NCI-H345 treated with DMSO at 0.1 percent for 48 hours (cell line): ENCODE measurements at regions not wholly inside any gene's neighbourhood (a gene's known extent, or its start where the extent isn't known, plus 50 kb on each side); places are given as distances from the start of the nearest gene placed in this dataset.
"Not testable (repeated sequence)": the region's sequence is repeated elsewhere in the genome, so short reads cannot be mapped to it uniquely, and the experiment has no call there.

Experiments used
- DNase-seq: peaks from one replicate; lab custom pipeline; 2025; ENCODE audit not compliant: unreplicated experiment; lab: John Stamatoyannopoulos, UW

GRCh38 chr17:45554479-45554878 lies 64.0 kb upstream of the PLEKHM1 start:
- DNase-seq, result not testable (repeated sequence)

- not testable (repeated sequence) for DNase-seq
Observed at GRCh38 chr17:45558821-45559220, 68.3 kb upstream of the PLEKHM1 start.

GRCh38 chr17:45562868-45563267 lies 72.3 kb upstream of the PLEKHM1 start:
- DNase-seq, result not testable (repeated sequence)

GRCh38 chr17:45563283-45563682 lies 72.8 kb upstream of the PLEKHM1 start:
- DNase-seq, result not testable (repeated sequence)

DNA sequence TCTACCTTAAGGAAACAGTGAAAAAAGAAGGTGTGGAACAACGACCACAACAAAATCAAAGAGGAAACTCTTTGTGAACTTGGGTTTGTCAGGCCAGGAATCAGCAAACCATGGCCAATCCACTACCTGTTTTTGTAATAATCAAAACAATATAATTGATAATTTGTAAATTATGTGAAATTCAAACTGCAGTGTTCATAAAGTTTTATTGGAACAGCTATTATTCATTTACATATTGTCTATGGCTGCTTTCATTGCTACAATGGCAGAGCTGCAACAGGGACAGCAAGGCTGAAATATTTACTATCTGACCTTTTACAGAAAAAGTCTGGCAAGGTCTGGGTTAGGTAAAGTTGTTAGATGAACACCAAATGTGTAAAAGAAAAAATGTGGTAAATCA lies 77.8 kb upstream of the PLEKHM1 start:
- not testable (repeated sequence) for DNase-seq

DNA sequence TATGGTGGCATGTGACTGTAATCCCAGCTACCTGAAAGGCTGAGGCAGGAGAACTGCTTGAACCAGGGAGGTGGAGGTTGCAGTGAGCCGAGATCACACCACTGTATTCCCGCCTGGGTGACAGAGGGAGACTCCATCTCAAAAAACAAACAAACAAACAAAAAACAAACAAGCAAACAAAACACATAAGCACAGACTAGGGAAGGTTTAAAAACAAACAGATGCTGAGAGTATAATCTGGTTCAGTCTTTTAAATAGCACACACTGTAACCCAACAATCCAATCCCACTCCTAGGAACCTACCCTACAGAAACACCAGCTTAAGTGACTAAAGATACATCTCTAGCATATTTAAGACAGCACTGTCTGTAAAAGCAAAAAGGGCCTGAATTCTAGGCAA lies 82.8 kb upstream of the PLEKHM1 start:
- DNase-seq, result not testable (repeated sequence)

GRCh38 chr17:45573924-45574770 lies 83.6 kb upstream of the PLEKHM1 start:
- no peak for DNase-seq

- no peak for DNase-seq
Observed at GRCh38 chr17:45575126-45575885, 84.8 kb upstream of the PLEKHM1 start.

- DNase-seq, result not testable (repeated sequence)
Observed at GRCh38 chr17:45576527-45577307, 86.2 kb upstream of the PLEKHM1 start.

DNA sequence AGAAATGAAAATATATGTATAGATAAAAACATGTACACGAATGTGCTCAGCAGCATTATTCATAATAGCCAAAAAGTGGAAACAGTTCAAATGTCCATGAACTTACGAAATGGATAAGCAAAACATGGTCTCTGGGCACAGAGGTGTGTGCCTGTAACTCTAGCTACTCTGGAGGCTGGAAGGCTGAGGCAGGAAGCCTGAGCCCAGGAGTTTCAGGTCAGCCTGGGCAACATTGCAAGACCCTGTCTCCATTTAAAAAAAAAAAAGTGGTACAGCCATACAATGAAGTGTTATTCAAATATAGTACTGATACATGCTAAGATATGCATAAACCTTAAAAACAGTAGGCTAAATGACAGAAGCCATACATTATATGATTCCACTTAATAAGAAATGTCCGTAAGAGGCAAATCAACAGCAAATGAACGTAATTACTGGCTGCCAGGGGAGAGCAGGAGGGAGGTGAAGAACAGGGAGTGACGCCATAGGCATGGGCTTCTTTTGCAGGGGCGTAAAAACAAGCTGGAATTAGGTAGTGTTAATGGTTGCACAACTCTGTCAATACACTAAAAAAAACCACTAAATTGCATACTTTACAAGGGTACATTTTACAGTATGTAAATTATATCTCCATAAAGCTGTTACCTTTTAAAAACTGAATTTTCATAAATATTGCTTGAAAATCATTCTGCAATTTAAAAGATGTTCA lies 87.2 kb upstream of the PLEKHM1 start:
- no peak for DNase-seq

- DNase-seq, result no peak
Observed at GRCh38 chr17:45578516-45579455, 88.3 kb upstream of the PLEKHM1 start.

- DNase-seq, result no peak
Observed at GRCh38 chr17:45579529-45580495, 89.3 kb upstream of the PLEKHM1 start.

GRCh38 chr17:45580924-45581323 lies 90.4 kb upstream of the PLEKHM1 start:
- DNase-seq, result no peak

DNA sequence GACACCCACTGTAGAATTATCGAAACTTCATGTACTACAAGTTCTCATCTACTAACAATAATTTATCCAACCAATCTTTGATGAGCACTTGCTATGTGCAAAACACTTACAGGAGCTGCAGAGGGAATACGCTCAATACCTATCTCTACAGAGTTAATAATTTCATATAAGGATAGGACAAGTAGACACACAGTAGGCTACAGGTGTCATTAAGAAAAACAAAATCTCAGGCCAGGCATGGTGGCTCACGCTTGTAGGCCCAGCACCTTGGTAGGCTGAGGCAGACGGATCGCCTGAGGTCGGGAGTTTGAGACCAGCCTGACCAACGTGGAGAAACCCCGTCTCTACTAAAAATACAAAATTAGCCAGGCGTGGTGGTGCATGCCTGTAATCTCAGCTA lies 91.3 kb upstream of the PLEKHM1 start:
- no peak for DNase-seq

DNA sequence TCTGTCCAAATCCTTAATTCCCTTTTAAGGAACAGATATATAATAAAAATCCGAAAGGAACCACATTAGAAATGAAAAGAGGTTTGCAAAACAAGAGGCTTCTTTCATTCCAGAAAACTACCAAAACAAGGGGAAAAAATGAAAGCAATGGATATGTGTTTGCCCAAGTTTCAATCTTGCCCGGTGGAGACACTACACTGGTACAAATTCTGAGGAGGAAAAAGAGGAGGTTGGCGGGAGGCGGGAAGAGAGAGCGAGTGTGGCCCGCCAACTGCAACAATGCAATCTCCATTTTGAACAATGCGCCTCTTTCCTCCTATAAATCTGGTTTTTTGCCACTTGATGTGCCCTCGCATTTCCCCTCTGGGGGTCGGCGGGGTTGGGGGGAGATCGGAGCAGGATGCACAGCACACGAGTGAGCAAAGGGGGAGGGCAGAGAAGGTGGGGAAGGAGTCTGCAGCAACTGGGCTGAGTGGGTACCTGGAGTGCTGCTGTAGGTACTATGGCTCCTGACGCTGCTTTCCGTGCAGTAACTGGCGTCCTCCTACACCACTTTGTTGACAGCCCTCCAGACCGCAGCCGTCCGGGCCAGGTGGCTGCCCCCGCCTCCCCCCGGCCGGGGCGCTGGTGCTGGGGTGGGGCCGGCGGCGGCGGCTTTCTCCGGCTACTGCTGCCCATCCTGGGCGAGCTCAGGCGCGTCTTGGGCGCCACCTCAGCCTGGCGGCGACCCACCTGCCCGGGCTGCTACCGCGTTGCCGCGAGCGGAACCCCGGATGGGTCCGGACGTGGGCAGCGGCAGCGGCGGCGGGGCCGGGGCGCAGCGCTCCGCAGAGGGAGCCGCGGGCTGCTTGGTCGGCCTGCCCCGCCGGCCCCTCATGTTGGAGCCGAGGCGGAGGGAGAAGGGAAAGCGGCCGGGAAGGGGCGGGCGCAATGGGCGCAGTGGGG lies 93.8 kb upstream of the PLEKHM1 start:
- no peak for DNase-seq

DNA sequence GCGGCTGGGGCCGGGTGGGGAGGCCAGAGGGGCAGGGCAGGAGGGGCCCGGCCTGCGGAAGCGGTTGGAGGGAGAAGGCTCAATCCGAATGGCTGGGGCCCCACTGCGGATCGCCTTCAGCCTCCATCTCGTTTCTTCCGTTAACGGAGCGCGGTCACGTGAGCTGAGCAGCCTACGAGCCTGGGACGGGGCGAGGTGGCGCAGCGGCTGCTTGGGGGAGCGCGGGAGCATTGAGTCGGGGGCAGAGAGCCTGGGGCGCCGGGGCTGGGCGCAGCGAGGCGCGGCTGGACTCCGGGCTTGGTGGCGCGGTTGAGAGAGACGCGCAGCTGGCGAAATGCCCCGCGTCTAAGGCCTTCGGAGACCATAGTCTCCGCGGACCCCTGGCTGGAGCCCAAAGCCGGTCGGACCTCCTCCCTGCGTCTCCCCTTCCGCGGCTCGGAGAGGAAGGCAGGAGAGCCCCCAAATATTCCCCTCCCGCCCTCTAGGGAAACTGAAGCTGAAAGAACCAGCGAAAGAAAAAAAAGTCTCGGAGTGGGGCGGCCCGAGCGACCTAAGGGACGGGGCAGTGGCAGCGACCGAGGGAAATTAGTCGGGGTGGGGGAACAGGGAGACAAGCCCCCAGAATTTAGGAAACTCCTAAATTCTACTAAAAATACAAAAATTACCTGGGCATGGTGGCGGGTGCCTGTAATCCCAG lies 94.7 kb upstream of the PLEKHM1 start:
- DNase-seq, result not testable (repeated sequence)
